ENCODE measurements at regions not wholly inside any gene's neighbourhood (a gene's known extent, or its start where the extent isn't known, plus 50 kb on each side); places are given as distances from the start of the nearest gene placed in this dataset.

DNA sequence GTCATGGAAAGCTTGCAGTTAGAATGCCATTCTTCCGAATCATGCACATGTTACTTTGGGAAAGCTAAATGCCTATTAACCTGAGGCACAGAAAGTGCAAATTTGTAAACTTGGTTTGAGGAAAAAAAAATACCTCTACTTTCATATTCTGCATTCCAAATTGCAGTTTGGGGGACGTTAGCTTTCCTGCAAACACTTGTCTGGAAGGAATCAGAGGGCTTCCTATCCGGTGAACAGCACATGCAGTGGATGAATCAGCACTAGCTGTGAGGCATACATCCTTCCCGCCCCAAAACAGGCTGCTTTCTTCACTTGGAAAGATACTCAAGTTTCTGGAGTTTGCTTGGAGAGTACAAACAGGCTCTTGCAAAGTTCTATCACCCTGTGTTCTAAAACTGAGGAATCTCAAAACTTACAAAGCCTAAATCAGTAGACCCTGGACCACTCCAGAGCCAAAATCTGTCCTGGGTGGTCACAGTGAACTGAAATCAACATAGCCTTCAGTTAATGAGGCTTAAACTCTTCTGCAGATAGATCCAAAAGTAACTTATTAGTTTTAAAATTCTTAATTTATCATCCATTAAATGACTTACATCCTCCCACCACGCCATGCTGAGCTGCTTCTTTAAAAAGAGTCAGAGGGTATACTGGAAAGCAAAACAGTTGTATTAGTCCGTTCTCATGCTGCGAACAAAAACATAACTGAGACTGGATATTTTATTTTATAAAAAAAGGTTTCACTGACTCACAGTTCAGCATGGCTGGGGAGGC, 802.3 kb upstream of the ARGLU1 start:
- no peak for DNase-seq

GRCh38 chr13:107367258-107367657, 799.3 kb upstream of the ARGLU1 start:
- no peak for DNase-seq

DNA sequence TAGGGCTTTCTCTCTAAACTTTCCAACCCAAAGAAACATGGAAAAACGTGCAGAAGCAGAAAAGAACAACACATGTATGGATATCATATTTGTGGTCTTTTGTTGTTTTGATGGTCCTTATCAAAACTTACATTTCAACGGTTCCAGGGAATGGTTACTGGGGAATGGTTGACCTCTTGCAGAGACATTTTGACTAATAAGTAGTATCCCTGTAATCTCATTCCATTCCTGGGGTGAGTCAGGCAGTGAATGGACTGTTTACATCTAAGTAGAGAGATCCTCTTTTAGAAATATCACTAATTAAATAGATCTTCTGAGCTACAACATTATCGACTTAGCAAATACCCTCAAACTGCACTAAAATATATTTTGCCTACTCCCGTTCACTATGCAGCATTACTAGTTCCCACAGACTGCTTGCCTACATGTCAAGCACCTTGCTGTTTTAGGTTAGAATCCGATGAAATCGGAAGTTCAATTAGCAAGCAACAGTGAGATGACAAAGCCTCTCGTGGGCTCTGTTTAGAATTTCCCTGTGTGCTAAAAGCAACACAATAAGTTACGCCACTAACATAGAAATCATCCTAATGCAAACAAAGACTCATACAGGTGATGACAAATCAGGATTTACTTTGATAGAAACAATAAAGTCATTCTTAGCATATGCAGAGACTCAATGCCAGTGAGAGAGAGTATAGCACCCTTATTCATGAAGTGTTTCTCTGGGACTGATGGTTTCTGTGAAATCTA, 797.7 kb upstream of the ARGLU1 start:
- no peak for DNase-seq

GRCh38 chr13:107364658-107365057, 796.7 kb upstream of the ARGLU1 start:
- no peak for DNase-seq

GRCh38 chr13:107361666-107362065, 793.7 kb upstream of the ARGLU1 start:
- no peak for DNase-seq

DNA sequence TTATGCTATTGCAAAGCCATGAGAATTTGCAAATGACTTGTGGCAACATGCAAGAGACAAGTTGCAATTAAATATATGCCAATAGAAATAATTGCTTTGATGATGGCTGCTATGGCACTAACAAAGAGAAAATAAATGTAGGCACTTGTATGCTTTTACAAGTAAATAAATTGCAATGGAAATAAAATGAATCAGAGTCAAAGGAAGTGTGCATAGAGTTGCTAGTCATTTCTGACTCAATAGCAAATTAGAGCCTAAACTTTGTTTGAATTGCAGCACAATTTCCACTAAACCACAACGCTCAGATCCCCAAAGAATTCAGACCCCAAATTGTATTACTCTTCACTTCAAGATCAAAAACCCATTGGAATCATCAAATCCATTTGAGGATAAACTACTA, 792.1 kb upstream of the ARGLU1 start:
- no peak for DNase-seq

GRCh38 chr13:107358866-107359265, 790.9 kb upstream of the ARGLU1 start:
- no peak for DNase-seq

- DNase-seq: no peak
Measured at GRCh38 chr13:107351305-107351704, 783.4 kb upstream of the ARGLU1 start.

- DNase-seq: no peak
Measured at GRCh38 chr13:107348925-107349324, 781.0 kb upstream of the ARGLU1 start.

- no peak for DNase-seq
Measured at GRCh38 chr13:107348471-107348870, 780.5 kb upstream of the ARGLU1 start.

DNA sequence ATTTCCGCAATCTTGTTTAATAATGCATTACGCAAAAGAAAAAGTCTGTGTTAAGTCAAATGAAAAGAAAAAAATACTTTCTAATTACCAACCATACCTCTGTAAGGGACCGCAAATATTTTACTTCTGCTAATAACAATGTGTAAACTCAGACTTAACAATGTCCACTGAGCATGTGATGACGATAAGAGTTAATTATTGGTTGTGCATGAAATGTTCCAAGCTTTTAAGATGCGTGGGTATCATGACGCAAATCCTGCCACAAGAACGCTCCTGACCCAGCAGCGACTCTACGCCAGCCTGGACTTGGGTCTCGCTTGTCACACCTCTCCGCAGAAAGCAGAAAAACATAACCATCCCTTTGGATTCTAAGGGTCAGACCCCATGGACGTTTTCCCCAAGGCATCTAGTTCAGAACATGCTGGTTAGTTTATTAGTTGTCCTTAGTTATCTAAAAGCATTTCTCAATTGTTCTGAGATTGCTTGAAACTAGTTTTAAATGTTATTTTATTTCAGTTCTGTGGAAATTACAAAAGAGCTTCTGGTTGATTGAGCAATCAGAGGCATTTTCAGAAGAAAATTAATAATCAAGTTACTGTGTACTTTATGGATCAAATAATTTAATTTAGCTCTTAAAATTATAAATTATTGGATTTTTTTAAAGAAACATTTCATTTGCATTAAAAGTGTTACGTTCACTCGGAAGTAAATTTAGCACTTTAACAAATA, 779.9 kb upstream of the ARGLU1 start:
- DNase-seq: no peak

DNA sequence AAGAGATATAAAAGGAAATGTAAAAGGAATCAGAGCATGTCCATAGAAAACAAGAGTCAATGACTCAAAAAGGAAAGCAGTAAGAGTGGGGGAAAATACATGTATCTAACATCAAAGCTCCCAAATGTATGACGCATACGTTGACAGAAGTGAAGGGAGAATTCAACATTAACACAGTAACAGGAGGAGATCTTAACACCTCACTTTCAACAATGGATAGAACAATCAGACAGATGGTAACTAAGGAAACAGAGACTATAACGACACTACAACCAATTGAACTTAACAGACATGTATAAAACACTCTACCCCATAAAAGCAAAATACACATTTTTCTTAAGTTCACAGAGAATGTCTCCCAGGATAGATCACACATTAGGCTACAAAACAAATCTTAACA, 774.8 kb upstream of the ARGLU1 start:
- no peak for DNase-seq

DNA sequence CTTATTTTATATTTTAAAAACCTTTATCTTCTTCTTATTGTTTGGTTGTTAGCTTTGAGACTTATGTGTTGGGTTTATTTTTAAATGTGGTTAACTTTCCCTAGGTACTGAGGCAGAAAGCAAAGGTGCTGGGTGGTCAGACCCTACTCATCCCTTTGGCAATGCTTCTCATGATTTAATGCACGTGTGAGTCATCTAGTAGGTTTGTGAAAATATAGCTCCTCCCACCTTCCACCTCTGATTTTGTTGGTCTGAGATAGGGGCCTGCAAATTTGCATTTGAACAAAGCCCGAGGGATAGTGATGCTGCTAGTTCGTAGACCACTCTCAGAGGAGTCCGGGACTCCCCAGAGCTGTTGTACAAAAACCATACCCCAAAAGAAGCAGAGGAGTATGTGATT, 771.3 kb upstream of the ARGLU1 start:
- DNase-seq: no peak

GRCh38 chr13:107332188-107332587, 764.3 kb upstream of the ARGLU1 start:
- DNase-seq: no peak

DNA sequence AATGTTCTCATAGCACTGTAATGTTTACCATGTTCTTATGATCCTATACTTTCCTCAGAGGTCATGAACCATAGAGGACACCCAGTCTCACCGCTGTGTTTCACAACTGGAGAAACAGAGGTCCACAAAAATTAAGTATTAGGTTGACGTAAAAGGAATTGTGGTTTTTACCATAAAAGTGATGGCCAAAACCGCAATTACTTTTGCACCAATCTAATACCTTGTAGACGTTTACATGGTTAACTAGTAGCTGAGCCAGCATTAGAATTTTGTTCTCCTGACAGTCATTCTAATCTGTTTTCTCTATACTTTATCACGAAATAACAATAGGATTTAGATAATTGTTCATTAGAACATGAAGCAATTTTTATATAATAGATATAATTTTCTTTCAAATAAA, 763.4 kb upstream of the ARGLU1 start:
- DNase-seq: no peak

DNA sequence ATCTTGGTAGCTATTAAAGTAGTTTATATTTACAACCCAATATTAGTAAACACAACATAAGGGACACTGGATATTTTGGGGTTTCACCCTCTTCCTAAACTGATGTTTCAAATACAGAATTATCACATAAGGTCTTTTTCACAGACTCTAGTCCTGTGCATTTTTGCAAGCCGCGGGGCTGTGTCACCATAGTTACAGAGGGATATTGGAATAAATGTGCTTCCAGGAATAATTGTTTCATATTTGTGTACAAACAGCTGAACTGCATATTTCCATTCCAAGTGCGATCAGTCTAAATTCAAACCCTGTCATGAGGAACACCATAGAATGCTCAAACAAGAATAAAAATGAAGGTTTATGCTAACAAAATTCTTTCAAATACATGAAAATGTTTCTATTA, 762.5 kb upstream of the ARGLU1 start:
- DNase-seq: no peak

DNA sequence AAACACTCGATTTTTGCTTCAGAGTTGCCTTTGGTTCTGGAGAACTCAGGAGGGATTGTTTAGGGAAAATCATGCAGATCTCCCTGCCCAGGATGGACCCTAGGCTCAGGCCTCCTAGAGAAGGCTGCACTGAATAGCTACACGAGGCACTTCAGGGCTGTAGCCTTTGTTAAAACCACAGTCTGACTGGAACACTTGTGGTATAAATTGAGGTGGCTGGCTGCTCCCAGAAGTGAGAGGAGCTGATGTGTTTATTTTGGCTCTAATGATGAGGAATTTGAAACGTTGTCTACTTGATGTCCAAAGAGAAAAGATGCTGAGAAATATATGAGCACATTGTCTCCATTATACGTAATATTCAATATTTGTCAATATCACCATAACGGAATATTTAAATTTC, 762.1 kb upstream of the ARGLU1 start:
- no peak for DNase-seq

GRCh38 chr13:107324416-107325204, 756.7 kb upstream of the ARGLU1 start:
- no peak for DNase-seq

DNA sequence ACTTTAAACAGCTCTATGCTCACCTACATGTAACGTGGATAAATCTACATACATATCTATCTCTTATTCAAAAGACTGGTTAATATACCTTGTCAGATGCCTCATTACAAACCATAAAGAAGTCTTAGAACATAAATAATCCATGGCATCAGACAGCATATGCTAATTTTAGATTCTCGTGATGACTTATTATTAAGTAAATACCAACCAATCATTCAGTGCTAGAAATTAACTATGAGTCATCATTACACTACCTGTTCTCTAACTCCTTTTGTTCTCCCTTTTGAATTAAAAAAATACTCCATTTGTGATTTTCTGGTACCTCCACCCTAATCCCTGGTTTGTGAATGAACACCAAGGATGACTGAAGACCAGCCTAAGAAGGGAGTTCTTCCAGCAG, 754.3 kb upstream of the ARGLU1 start:
- no peak for DNase-seq

DNA sequence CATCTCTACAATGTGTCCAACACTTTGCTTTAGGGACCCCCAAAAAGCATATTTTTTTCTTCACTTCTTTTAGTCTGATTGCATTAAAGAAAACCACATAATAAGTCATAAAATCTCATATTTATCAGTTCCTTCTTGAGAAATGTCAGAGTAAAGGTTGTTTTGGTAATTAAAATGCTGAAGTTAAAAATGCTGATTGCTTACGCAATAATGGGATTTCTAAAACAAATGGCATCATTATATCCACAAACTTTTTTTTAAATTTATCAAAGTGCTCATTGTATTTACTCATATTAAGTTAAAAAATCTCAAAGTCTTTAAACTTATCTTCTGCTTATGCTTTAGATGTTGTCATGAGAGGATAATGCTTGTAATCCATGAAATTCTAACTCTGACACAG, 737.2 kb upstream of the ARGLU1 start:
- no peak for DNase-seq

DNA sequence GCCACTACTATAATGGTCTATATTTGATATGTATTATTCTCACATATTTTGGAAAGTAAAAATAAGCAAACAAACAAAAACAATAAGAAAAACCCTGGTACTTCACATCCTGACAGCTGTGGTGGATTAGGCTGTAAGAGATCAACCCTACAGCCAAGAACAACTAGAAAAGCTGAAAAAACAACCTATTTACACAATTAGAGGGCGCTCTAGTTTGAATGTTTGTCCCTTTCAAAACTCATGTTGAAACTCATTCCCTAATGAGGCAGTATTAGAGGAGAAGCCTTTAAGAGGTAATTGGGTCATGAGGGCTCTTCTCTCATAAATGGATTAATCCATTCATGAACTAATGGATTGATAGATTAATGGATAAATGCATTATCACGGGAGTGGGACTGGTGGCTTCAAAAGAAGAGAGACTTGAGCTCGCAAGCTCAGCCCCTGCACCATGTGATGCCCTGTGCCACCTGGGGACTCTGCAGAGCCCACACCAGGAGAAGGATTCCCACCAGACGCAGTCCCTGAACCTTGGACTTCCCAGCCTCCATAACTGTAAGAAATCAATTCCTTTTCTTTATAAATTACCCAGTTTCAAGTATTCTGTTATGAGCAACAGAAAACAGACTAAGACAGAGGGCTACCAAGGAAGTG, 733.9 kb upstream of the ARGLU1 start:
- no peak for DNase-seq

- no peak for DNase-seq
Measured at GRCh38 chr13:107299717-107300116, 731.8 kb upstream of the ARGLU1 start.

DNA sequence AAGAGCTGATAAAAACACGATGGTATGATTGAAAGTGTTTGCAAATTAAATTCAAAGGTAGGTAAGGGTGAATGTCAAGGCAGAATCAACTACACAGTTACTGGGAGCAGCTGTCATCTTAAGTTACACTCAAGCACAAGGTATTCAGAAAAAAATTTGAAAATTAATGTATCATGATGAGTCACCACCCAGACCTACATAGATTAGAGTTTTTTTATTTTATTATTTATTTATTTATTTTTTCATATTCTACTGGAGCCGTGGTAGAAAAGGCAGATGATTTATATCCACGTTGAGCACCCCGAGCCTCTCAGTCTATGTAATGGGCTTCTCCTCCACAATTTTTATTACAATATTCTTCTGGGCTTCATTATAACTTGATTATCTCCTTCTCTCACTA, 728.9 kb upstream of the ARGLU1 start:
- DNase-seq: no peak

All from activated T-cell treated with anti-CD3 and anti-CD28 coated beads for 4 hours (primary cell).